ENCODE measurements at regions not wholly inside any gene's neighbourhood (a gene's known extent, or its start where the extent isn't known, plus 50 kb on each side); places are given as distances from the start of the nearest gene placed in this dataset.

- no peaks in the 10 kb centered on the region for H3K79me2 ChIP-seq (ENCODE audit: control insufficient read depth, insufficient read depth, low read length)
- POLR2A ChIA-PET, result no interaction called here
- H3K4me2 ChIP-seq (ENCODE audit: insufficient read depth, low read length), result no peak overlapping the region
- FAIRE-seq (no peak), ATAC-seq (no peak), DNase-seq (ENCODE audit: extremely low read depth in 1 of 4, low spot score in 3 of 4) (no peak)
- H2AFZ ChIP-seq (ENCODE audit: low read depth, low read length), result no peak overlapping the region
- WGBS (ENCODE audit: insufficient coverage, low coverage, missing lambda C conversion rate), result 3% methylated on average over 2 of the region's 2 CpGs
- no peaks in the 10 kb centered on the region for H3K9me1 ChIP-seq (ENCODE audit: control insufficient read depth, insufficient read depth, low read length)
- H3K4me1 ChIP-seq (replicated peaks in 1 of 2; ENCODE audit: control insufficient read depth in 2 of 2, insufficient read depth in 2 of 2, low read length in 2 of 2), result no peaks in the 10 kb centered on the region
- TF ChIP-seq ZNF551 (CRISPR knock-in tag; IDR thresholded peaks at IDR 0.05), result no peak
- TF ChIP-seq DACH1 (IDR thresholded peaks at IDR 0.05; ENCODE audit: partially characterized antibody), result peak; percentile 90
- H3K9me3 ChIP-seq (replicated peaks; ENCODE audit: control insufficient read depth, insufficient read depth, low read depth, low read length), result no peaks in the 10 kb centered on the region; the same call in 1 of the 2 replicates
- no TSS peak for BruUV-seq (replicated peaks)
- H3K9ac ChIP-seq (ENCODE audit: insufficient read depth in 1 of 2, low read depth in 2 of 2, low read length in 2 of 2), result no peak overlapping the region
- CTCF ChIA-PET (ENCODE audit: low intra/inter-chr PET ratio), result no interaction called here
- no peak overlapping the region for H3K4me3 ChIP-seq
- H3K27ac ChIP-seq (ENCODE audit: extremely low read depth, low read depth, low read length), result no peak overlapping the region
- intact Hi-C loops (cut with micrococcal nuclease), result no loop called here
- H4K20me1 ChIP-seq (replicated peaks; ENCODE audit: control insufficient read depth, insufficient read depth, low read length), result no peaks in the 10 kb centered on the region
- no peaks in the 10 kb centered on the region; the same call in 2 of the 3 replicates for H3K36me3 ChIP-seq (ENCODE audit: control insufficient read depth, insufficient read depth, low read length)
- no peaks in the 10 kb centered on the region for H3K27me3 ChIP-seq (ENCODE audit: control insufficient read depth in 2 of 2, insufficient read depth in 2 of 2, low read length in 2 of 2)
- in situ Hi-C loops (cut with MboI), result no loop called here
Observed at GRCh38 chr2:149990965-149991364, 403.4 kb upstream of the MMADHC start.

- Histone ChIP-seq H3K9ac (ENCODE audit: insufficient read depth in 1 of 2, low read depth in 2 of 2, low read length in 2 of 2) (no peak overlapping the region), H3K4me2 (ENCODE audit: insufficient read depth, low read length) (no peak overlapping the region), H3K4me3 (no peak overlapping the region), H3K9me1 (ENCODE audit: control insufficient read depth, insufficient read depth, low read length) (no peaks in the 10 kb centered on the region), H3K79me2 (ENCODE audit: control insufficient read depth, insufficient read depth, low read length) (no peaks in the 10 kb centered on the region), H3K27me3 (ENCODE audit: control insufficient read depth in 2 of 2, insufficient read depth in 2 of 2, low read length in 2 of 2) (no peaks in the 10 kb centered on the region), H3K27ac (ENCODE audit: extremely low read depth, low read depth, low read length) (no peak overlapping the region), H3K9me3 (replicated peaks; ENCODE audit: control insufficient read depth, insufficient read depth, low read depth, low read length) (no peaks in the 10 kb centered on the region; the same call in 1 of the 2 replicates), H3K4me1 (replicated peaks in 1 of 2; ENCODE audit: control insufficient read depth in 2 of 2, insufficient read depth in 2 of 2, low read length in 2 of 2) (no peaks in the 10 kb centered on the region), H3K36me3 (ENCODE audit: control insufficient read depth, insufficient read depth, low read length) (no peaks in the 10 kb centered on the region; the same call in 2 of the 3 replicates), H2AFZ (ENCODE audit: low read depth, low read length) (no peak overlapping the region), H4K20me1 (replicated peaks; ENCODE audit: control insufficient read depth, insufficient read depth, low read length) (no peaks in the 10 kb centered on the region)
- no TSS peak for BruUV-seq (replicated peaks)
- WGBS (ENCODE audit: insufficient coverage, low coverage, missing lambda C conversion rate), result 4% methylated on average over 2 of the region's 2 CpGs
- FAIRE-seq (no peak), ATAC-seq (no peak), DNase-seq (ENCODE audit: extremely low read depth in 1 of 4, low spot score in 3 of 4) (no peak)
- in situ Hi-C loops (cut with MboI) (no loop called here), intact Hi-C loops (cut with micrococcal nuclease) (no loop called here)
- POLR2A ChIA-PET, result no interaction called here
- TF ChIP-seq ILK (tag; IDR thresholded peaks at IDR 0.05; ENCODE audit: borderline replicate concordance, low read depth) (no peak), ZFX (CRISPR knock-in tag; IDR thresholded peaks at IDR 0.05) (no peak), CCAR2 (IDR thresholded peaks at IDR 0.05; ENCODE audit: low read depth, low read length) (no peak), DMBX1 (CRISPR knock-in tag; IDR thresholded peaks at IDR 0.05; ENCODE audit: borderline replicate concordance) (no peak), PREB (CRISPR knock-in tag; IDR thresholded peaks at IDR 0.05) (no peak), SRF (CRISPR knock-in tag; IDR thresholded peaks at IDR 0.05) (no peak), ZNF830 (CRISPR knock-in tag; IDR thresholded peaks at IDR 0.05) (no peak), FOXA3 (CRISPR knock-in tag; conservative IDR thresholded peaks at IDR 0.05 in 1 of 2, IDR thresholded peaks at IDR 0.05 in 1 of 2) (no peak), ZNF12 (CRISPR knock-in tag; IDR thresholded peaks at IDR 0.05) (no peak), KLF16 (IDR thresholded peaks at IDR 0.05) (no peak)
- CTCF ChIA-PET (ENCODE audit: low intra/inter-chr PET ratio), result no interaction called here
Observed at GRCh38 chr2:149989447-149990063, 402.0 kb upstream of the MMADHC start.

Data from K562 (cell line).